Activated CD8-positive, alpha-beta T cell treated with anti-CD3 and anti-CD28 coated beads for 36 hours (primary cell): ENCODE measurements at regions not wholly inside any gene's neighbourhood (a gene's known extent, or its start where the extent isn't known, plus 50 kb on each side); places are given as distances from the start of the nearest gene placed in this dataset.

Experiments
- ATAC-seq: fragments of 200-7000 bp; cut with Tn5 transposase; one replicate; pipeline ENCODE4 v1.10.0; 2021; ENCODE audit warnings: mild to moderate bottlenecking, moderate library complexity
- CTCF ChIA-PET: fragments of 350-600 bp; sonication (Branson Sonifier 250); formaldehyde crosslinking; loops from one replicate; lab custom pipeline; 2021; ENCODE audit warnings: antibody characterized with exemption; lab: Charles Lee
- POLR2A ChIA-PET: fragments of 350-600 bp; sonication (Branson Sonifier 250); formaldehyde crosslinking; loops from one replicate; lab custom pipeline; 2021; ENCODE audit warnings: antibody characterized with exemption; lab: Charles Lee
- DNase-seq: peaks from one replicate; pipeline ENCODE4 v3.0.0-alpha.2; 2020
- H3K27ac Mint-ChIP-seq: one replicate; pipeline ENCODE4 v1.8.0; 2021; ENCODE audit warnings: mild to moderate bottlenecking, mixed read lengths
- H3K27me3 Mint-ChIP-seq: one replicate; pipeline ENCODE4 v1.8.0; 2021; ENCODE audit warnings: mixed read lengths
- H3K36me3 Mint-ChIP-seq: one replicate; pipeline ENCODE4 v1.8.0; 2021; ENCODE audit warnings: low read depth, mixed read lengths
- H3K4me1 Mint-ChIP-seq: one replicate; pipeline ENCODE4 v1.8.0; 2021; ENCODE audit warnings: low read depth, mixed read lengths
- H3K4me3 Mint-ChIP-seq: one replicate; pipeline ENCODE4 v1.8.0; 2021; ENCODE audit warnings: mild to moderate bottlenecking, moderate library complexity, mixed read lengths
- H3K9me3 Mint-ChIP-seq: one replicate; pipeline ENCODE4 v1.8.0; 2021; ENCODE audit warnings: mixed read lengths
- intact Hi-C: fragments of 100-400 bp; cut with micrococcal nuclease; formaldehyde crosslinking; loops from one replicate; pipeline ENCODE4 v1.10.0; 2022
- TF ChIP-seq, protein P1 (sequence below): fragments of 200-600 bp; IDR thresholded peaks from one replicate; pipeline ENCODE4 v1.8.0; 2022; ENCODE audit warnings: antibody characterized with exemption, mild to moderate bottlenecking

DNA sequence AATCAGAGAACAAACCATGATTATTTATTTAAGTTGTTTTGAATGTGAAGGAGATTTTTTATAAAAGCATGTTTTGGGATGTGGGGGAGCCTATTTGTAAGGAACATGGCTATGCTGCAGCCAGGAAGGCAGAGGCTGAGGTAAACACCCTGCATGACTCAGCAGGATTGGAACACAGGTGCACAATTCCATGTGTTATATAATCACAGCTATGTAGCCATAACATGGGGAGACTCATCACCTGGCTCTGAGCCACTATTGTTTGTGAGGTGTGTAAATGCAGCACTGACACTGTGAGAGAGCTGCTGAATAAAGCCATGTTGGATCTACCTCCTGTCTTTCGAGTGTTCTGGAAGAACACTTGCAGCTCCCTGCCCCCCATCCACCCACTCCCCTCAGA lies 1009.8 kb downstream of the DNAH5 start:
- Mint-ChIP-seq H3K27me3 (no peaks in the 10 kb centered on the region), H3K4me3 (no peak overlapping the region), H3K36me3 (no peaks in the 10 kb centered on the region), H3K27ac (no peak overlapping the region), H3K4me1 (no peaks in the 10 kb centered on the region), H3K9me3 (peaks cover 7% of the 10 kb centered on the region)
- ChIA-PET CTCF (no interaction called here), POLR2A (no interaction called here)
- TF ChIP-seq, protein P1, sequence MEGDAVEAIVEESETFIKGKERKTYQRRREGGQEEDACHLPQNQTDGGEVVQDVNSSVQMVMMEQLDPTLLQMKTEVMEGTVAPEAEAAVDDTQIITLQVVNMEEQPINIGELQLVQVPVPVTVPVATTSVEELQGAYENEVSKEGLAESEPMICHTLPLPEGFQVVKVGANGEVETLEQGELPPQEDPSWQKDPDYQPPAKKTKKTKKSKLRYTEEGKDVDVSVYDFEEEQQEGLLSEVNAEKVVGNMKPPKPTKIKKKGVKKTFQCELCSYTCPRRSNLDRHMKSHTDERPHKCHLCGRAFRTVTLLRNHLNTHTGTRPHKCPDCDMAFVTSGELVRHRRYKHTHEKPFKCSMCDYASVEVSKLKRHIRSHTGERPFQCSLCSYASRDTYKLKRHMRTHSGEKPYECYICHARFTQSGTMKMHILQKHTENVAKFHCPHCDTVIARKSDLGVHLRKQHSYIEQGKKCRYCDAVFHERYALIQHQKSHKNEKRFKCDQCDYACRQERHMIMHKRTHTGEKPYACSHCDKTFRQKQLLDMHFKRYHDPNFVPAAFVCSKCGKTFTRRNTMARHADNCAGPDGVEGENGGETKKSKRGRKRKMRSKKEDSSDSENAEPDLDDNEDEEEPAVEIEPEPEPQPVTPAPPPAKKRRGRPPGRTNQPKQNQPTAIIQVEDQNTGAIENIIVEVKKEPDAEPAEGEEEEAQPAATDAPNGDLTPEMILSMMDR: no peak
- no peak for DNase-seq
- intact Hi-C loops: no loop called here
- ATAC-seq: no peak

DNA sequence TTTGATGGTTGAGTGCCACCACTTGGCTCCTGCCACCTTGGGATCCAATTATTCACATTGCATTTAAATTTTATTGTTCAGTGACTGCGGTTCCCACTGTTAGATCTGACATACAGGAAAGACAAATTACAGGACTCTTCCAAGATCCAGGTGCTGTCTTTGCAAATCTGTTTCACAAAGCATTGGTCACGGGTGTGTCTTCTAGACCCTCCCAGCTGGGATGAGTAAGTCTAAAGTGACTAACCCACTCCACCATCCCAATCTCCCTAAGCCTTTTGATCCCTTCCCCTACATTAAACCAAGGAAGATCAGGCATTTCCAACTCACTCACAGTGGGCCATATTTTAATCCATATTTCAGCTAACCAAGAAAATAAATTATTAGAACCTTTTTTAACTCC lies 1016.3 kb upstream of the CTNND2 start:
- ChIA-PET POLR2A (no interaction called here), CTCF (no interaction called here)
- TF ChIP-seq, protein P1: no peak
- Mint-ChIP-seq H3K9me3 (peaks cover 11% of the 10 kb centered on the region), H3K27me3 (no peaks in the 10 kb centered on the region), H3K27ac (no peak overlapping the region), H3K4me1 (no peaks in the 10 kb centered on the region), H3K36me3 (no peaks in the 10 kb centered on the region), H3K4me3 (no peak overlapping the region)
- no peak for ATAC-seq
- intact Hi-C loops: no loop called here
- DNase-seq: no peak

DNA sequence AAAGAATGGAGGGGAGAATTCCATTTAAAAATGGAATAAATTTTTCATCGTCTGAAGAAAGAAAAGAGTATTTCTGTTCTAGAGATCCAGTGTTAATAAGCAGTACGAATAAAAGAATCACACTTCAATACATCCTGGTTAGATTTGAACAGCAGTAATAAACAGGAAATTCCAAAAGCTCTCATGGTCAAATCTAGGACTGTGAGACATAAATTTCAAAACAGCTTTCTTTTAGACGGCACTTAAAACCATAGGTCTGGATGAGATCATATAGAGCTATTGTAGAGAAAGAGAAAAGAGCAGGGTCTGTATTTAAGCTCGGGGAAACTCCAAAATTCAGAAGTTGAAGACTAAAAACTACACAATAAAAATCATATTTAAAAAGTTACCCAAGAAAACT lies 1006.9 kb upstream of the CTNND2 start:
- DNase-seq (no peak), ATAC-seq (no peak)
- Mint-ChIP-seq H3K36me3 (no peaks in the 10 kb centered on the region), H3K4me3 (no peak overlapping the region), H3K27me3 (no peaks in the 10 kb centered on the region), H3K27ac (no peak overlapping the region), H3K4me1 (no peaks in the 10 kb centered on the region), H3K9me3 (peaks cover 2% of the 10 kb centered on the region)
- TF ChIP-seq, protein P1: no peak
- POLR2A ChIA-PET: no interaction called here
- intact Hi-C loops: no loop called here
- CTCF ChIA-PET: no interaction called here

DNA sequence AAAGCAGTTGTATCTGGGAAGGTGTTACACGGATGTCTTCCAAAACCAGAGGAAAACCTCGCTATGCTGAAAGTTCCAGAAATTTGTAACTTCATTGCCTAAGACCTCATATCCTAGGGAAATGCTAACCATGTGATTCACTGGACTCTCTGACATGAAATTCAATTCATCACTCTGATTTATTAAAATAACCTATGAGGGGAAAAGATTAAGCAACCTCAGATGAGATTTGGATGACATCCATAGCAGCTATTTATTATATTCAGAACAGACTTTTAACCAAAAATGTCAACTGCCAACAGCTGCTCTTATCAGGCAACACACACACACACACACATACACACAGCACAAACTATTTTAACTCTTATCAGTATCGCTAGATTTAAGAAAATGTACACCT lies 1006.4 kb upstream of the CTNND2 start:
- Mint-ChIP-seq H3K4me3 (no peak overlapping the region), H3K9me3 (peaks cover 2% of the 10 kb centered on the region), H3K27me3 (no peaks in the 10 kb centered on the region), H3K36me3 (no peaks in the 10 kb centered on the region), H3K27ac (no peak overlapping the region), H3K4me1 (no peaks in the 10 kb centered on the region)
- TF ChIP-seq, protein P1: no peak
- intact Hi-C loops: no loop called here
- ATAC-seq: no peak
- CTCF ChIA-PET: no interaction called here
- POLR2A ChIA-PET: no interaction called here
- DNase-seq: no peak

DNA sequence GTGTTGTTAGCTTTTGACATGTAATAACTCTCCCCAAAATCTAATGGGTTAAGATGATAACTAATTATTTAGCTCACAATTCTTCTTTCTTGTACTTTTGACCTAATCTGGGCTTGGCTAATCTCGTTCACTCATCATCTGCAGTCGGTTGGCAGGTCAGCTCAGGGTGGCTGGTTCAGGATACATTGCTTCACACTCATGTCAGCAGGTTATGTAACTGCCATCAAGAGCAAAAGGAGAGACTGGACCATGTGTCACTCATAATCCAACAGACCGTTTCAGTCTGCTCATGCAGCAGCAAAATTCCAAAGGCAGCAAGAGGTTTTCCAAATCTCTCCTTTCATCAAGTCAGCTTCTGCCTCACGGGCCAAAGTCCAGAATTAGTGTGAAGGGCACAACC lies 998.4 kb upstream of the CTNND2 start:
- Mint-ChIP-seq H3K4me3 (no peak overlapping the region), H3K27ac (no peak overlapping the region), H3K4me1 (no peaks in the 10 kb centered on the region), H3K36me3 (no peaks in the 10 kb centered on the region), H3K9me3 (peaks cover 17% of the 10 kb centered on the region), H3K27me3 (no peaks in the 10 kb centered on the region)
- POLR2A ChIA-PET: no interaction called here
- intact Hi-C loops: no loop called here
- DNase-seq: no peak
- no peak for ATAC-seq
- CTCF ChIA-PET: no interaction called here
- TF ChIP-seq, protein P1: no peak
